Naive thymus-derived CD4-positive, alpha-beta T cell (primary cell): ENCODE measurements at regions not wholly inside any gene's neighbourhood (a gene's known extent, or its start where the extent isn't known, plus 50 kb on each side); places are given as distances from the start of the nearest gene placed in this dataset.

Experiments used
- ATAC-seq: fragments of 150-1000 bp; cut with Tn5 transposase; 2 replicates; pipeline ENCODE4 v1.10.0; 2021; ENCODE audit warnings: mild to moderate bottlenecking, moderate library complexity
- CTCF ChIA-PET: fragments of 350-600 bp; sonication (Branson Sonifier 250); formaldehyde crosslinking; loops from one replicate; lab custom pipeline; 2021; ENCODE audit warnings: antibody characterized with exemption; lab: Charles Lee
- POLR2A ChIA-PET: fragments of 350-600 bp; sonication (Branson Sonifier 250); formaldehyde crosslinking; loops from one replicate; lab custom pipeline; 2021; ENCODE audit warnings: antibody characterized with exemption, inconsistent platforms; lab: Charles Lee
- DNase-seq, 9 donors: peaks; one replicate each; pipeline versions ENCODE4 v3.0.0 to v3.0.0-alpha.2; 2020 to 2022; ENCODE audit warnings: mixed read lengths in 1 of 9
- H3K27ac ChIP-seq: one replicate; pipeline ENCODE4 v1.7.0; 2013; ENCODE audit warnings: mild to moderate bottlenecking, low read depth, low read length, moderate library complexity
- H3K27me3 ChIP-seq, 2 donors: one replicate each; pipeline ENCODE4 v1.7.0; 2013; ENCODE audit warnings: low read length in 2 of 2, mild to moderate bottlenecking in 2 of 2, moderate library complexity in 2 of 2; ENCODE audit not compliant: control insufficient read depth in 2 of 2, insufficient read depth in 2 of 2
- H3K36me3 ChIP-seq, 3 experiments: 1 replicate in 2 of 3; 2 replicates in 1 of 3; pipeline ENCODE4 v1.7.0; 2013; ENCODE audit warnings: low read length in 3 of 3, mild to moderate bottlenecking in 3 of 3, moderate library complexity in 1 of 3; ENCODE audit not compliant: insufficient read depth in 3 of 3, control insufficient read depth in 2 of 3
- H3K4me1 ChIP-seq, 2 donors: one replicate each; pipeline ENCODE4 v1.7.0; 2013; ENCODE audit warnings: low read length in 2 of 2, mild to moderate bottlenecking in 2 of 2, moderate library complexity in 1 of 2; ENCODE audit not compliant: control insufficient read depth in 2 of 2, insufficient read depth in 2 of 2
- H3K4me3 ChIP-seq: 2 replicates; pipeline ENCODE4 v1.7.0; 2013; ENCODE audit warnings: mild to moderate bottlenecking, low read length
- H3K9me3 ChIP-seq, 3 experiments: 1 replicate in 2 of 3; 2 replicates in 1 of 3; pipeline ENCODE4 v1.7.0; 2013; ENCODE audit warnings: low read length in 3 of 3; ENCODE audit not compliant: control insufficient read depth in 2 of 3
- H3K27ac Mint-ChIP-seq, 9 donors: one replicate each; pipeline ENCODE4 v1.8.0; 2020 to 2022; ENCODE audit warnings: mixed read lengths in 9 of 9, mild to moderate bottlenecking in 8 of 9, moderate library complexity in 5 of 9, inconsistent platforms in 2 of 9
- H3K27me3 Mint-ChIP-seq, 5 donors: one replicate each; pipeline ENCODE4 v1.8.0; 2021 to 2022; ENCODE audit warnings: mixed read lengths in 5 of 5, mild to moderate bottlenecking in 1 of 5
- H3K36me3 Mint-ChIP-seq, 5 donors: one replicate each; pipeline ENCODE4 v1.8.0; 2020 to 2022; ENCODE audit warnings: mixed read lengths in 5 of 5, mild to moderate bottlenecking in 3 of 5, inconsistent platforms in 1 of 5
- H3K4me1 Mint-ChIP-seq, 7 donors: one replicate each; pipeline ENCODE4 v1.8.0; 2020 to 2022; ENCODE audit warnings: mixed read lengths in 7 of 7, mild to moderate bottlenecking in 3 of 7, inconsistent platforms in 1 of 7
- H3K4me3 Mint-ChIP-seq, 10 donors: one replicate each; pipeline ENCODE4 v1.8.0; 2020 to 2022; ENCODE audit warnings: mild to moderate bottlenecking in 10 of 10, mixed read lengths in 10 of 10, moderate library complexity in 6 of 10, inconsistent platforms in 2 of 10
- H3K9me3 Mint-ChIP-seq, 11 donors: one replicate each; pipeline ENCODE4 v1.8.0; 2020 to 2022; ENCODE audit warnings: mixed read lengths in 11 of 11, mild to moderate bottlenecking in 4 of 11, inconsistent platforms in 1 of 11, moderate library complexity in 1 of 11
- intact Hi-C, 2 donors: fragments of 100-400 bp; cut with micrococcal nuclease; formaldehyde crosslinking; loops; one replicate each; pipeline ENCODE4 v1.15.1; 2023

GRCh38 chr18:62637807-62638687 is 77.3 kb upstream of the PHLPP1 start:
- Histone ChIP-seq H3K27me3 (no peaks in the 10 kb centered on the region), H3K4me1 (no peaks in the 10 kb centered on the region), H3K4me3 (no peak overlapping the region), H3K36me3 (no peaks in the 10 kb centered on the region), H3K27ac (no peak overlapping the region), H3K9me3 (no peaks in the 10 kb centered on the region)
- Mint-ChIP-seq H3K4me3 (no peak overlapping the region), H3K9me3 (no peaks in the 10 kb centered on the region), H3K27me3 (peaks cover 18 to 30% (median 24%) of the 10 kb centered on the region in 5 donors), H3K27ac (no peak overlapping the region), H3K36me3 (no peaks in the 10 kb centered on the region), H3K4me1 (peaks cover 0 to 14% (median 0%) of the 10 kb centered on the region in 7 donors)
- ChIA-PET CTCF (interaction anchor here (0.7 to 1.0 kb wide), 2 partner anchors 52 to 801 kb away, joined by 3 read pairs; no protein-coding TSS in a partner anchor), POLR2A (no interaction called here)
- intact Hi-C loops: loop anchor here (1.0 to 2.0 kb wide), 5 partner anchors 77 to 801 kb away; partner anchors contain the start of gene PHLPP1 (in 1 of the 2)
- ATAC-seq (peak; percentile 76), DNase-seq (peak; percentile 7 to 49 (median 27))

GRCh38 chr18:62643181-62643580 is 72.2 kb upstream of the PHLPP1 start:
- ChIA-PET CTCF (no interaction called here), POLR2A (no interaction called here)
- Mint-ChIP-seq H3K4me3 (no peak overlapping the region), H3K36me3 (no peaks in the 10 kb centered on the region), H3K4me1 (peaks cover 0 to 8% (median 0%) of the 10 kb centered on the region in 7 donors), H3K27me3 (peaks cover 5 to 14% (median 10%) of the 10 kb centered on the region in 5 donors), H3K27ac (no peak overlapping the region), H3K9me3 (no peaks in the 10 kb centered on the region)
- DNase-seq (no peak), ATAC-seq (no peak)
- no peak overlapping the region for H3K4me3 ChIP-seq
- H3K9me3 ChIP-seq: no peaks in the 10 kb centered on the region
- H3K27me3 ChIP-seq: no peaks in the 10 kb centered on the region
- intact Hi-C loops: no loop called here
- no peaks in the 10 kb centered on the region for H3K4me1 ChIP-seq
- H3K27ac ChIP-seq: no peak overlapping the region
- H3K36me3 ChIP-seq: no peaks in the 10 kb centered on the region

- Histone ChIP-seq H3K27me3 (no peaks in the 10 kb centered on the region), H3K4me3 (no peak overlapping the region), H3K9me3 (no peaks in the 10 kb centered on the region), H3K36me3 (no peaks in the 10 kb centered on the region), H3K27ac (no peak overlapping the region), H3K4me1 (no peaks in the 10 kb centered on the region)
- no peaks in the 10 kb centered on the region for H3K4me1 Mint-ChIP-seq
- DNase-seq: no peak
- H3K27ac Mint-ChIP-seq: no peak overlapping the region
- peaks cover 0 to 15% (median 4%) of the 10 kb centered on the region in 5 donors for H3K27me3 Mint-ChIP-seq
- POLR2A ChIA-PET: no interaction called here
- CTCF ChIA-PET: no interaction called here
- H3K4me3 Mint-ChIP-seq: no peak overlapping the region
- no peak for ATAC-seq
- H3K36me3 Mint-ChIP-seq: no peaks in the 10 kb centered on the region
- intact Hi-C loops: no loop called here
- H3K9me3 Mint-ChIP-seq: no peaks in the 10 kb centered on the region
Measured at GRCh38 chr18:62644773-62645172, 70.6 kb upstream of the PHLPP1 start.

DNA sequence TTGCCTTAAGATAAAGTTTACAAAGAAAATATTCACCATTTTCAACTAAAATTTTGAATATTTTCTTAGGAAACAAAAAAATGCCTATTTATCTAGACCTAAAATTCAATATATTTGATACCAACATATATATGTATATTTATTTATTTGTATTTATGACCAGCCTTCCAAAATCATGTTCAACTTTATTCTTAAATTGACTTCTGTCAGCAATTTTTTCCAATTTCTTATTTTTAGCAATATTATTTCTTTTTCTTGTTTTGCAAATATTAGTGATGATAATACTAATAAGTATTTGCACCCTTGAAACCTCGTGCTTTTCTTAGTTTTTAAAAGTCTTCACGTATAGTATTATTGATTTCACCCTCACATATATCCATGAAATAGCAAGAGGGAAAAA is 68.2 kb upstream of the PHLPP1 start:
- Mint-ChIP-seq H3K36me3 (no peaks in the 10 kb centered on the region), H3K27ac (no peak overlapping the region), H3K9me3 (no peaks in the 10 kb centered on the region), H3K4me3 (no peak overlapping the region), H3K27me3 (peaks cover 0 to 12% (median 7%) of the 10 kb centered on the region in 5 donors), H3K4me1 (peaks cover 0 to 2% (median 0%) of the 10 kb centered on the region in 7 donors)
- ChIA-PET POLR2A (interaction anchor here (0.6 kb wide), 1 partner anchor 14 kb away, joined by 4 read pairs; no protein-coding TSS in a partner anchor), CTCF (no interaction called here)
- intact Hi-C loops: no loop called here
- Histone ChIP-seq H3K9me3 (no peaks in the 10 kb centered on the region), H3K27me3 (no peaks in the 10 kb centered on the region), H3K4me3 (no peak overlapping the region), H3K27ac (no peak overlapping the region), H3K36me3 (no peaks in the 10 kb centered on the region), H3K4me1 (no peaks in the 10 kb centered on the region)
- DNase-seq (no peak), ATAC-seq (no peak)

GRCh38 chr18:62648045-62648678 is 67.2 kb upstream of the PHLPP1 start:
- no peak overlapping the region for H3K4me3 Mint-ChIP-seq
- intact Hi-C loops: no loop called here
- POLR2A ChIA-PET: interaction anchor here (0.6 kb wide), 1 partner anchor 13 kb away, joined by 4 read pairs; no protein-coding TSS in a partner anchor
- DNase-seq (no peak), ATAC-seq (no peak)
- H3K36me3 Mint-ChIP-seq: no peaks in the 10 kb centered on the region
- Histone ChIP-seq H3K4me1 (no peaks in the 10 kb centered on the region), H3K36me3 (no peaks in the 10 kb centered on the region), H3K27me3 (no peaks in the 10 kb centered on the region), H3K9me3 (no peaks in the 10 kb centered on the region), H3K27ac (no peak overlapping the region), H3K4me3 (no peak overlapping the region)
- H3K27me3 Mint-ChIP-seq: peaks cover 0 to 12% (median 7%) of the 10 kb centered on the region in 5 donors
- H3K27ac Mint-ChIP-seq: no peak overlapping the region
- no peaks in the 10 kb centered on the region for H3K9me3 Mint-ChIP-seq
- CTCF ChIA-PET: no interaction called here
- H3K4me1 Mint-ChIP-seq: peaks cover 0 to 2% (median 0%) of the 10 kb centered on the region in 7 donors

DNA sequence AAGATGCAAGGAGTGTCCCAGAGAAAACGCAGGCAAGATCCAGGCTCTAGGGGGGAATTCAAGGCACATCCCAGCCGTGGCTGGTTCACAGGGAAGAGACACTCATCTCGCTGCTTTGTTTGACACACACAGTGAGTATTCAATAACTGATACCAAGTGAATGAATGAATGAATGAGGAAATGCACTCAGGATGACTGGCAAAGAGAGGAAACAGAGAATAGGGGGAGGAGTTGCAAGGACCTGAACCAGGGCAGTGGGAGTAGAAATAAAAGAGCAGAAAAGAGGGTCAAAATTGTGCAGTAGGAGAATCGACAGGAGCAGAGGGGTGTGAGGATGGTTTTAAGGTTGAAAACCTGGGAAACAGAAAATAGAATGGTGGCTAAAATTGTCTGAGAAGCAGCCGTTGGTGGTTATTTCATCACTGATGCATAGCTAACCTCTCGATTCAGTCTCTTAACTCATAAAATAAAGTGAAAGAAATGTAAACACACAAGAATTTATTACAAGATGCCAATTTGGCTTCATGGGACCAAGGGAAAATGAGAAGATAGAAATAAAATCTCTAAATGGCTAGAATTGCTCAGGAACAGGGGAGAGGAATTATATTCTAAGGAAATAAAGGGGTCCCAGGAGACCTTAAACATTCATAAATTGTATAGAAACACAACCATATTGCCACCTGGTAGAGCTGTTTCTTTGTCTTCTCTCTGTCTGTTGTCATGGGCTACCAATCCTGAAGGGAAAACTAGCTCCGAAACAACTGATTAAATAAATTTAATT is 63.9 kb upstream of the PHLPP1 start:
- ChIA-PET POLR2A (no interaction called here), CTCF (no interaction called here)
- no peaks in the 10 kb centered on the region for H3K9me3 Mint-ChIP-seq
- no peaks in the 10 kb centered on the region for H3K36me3 ChIP-seq
- intact Hi-C loops: no loop called here
- no peaks in the 10 kb centered on the region for H3K36me3 Mint-ChIP-seq
- ATAC-seq: no peak
- H3K9me3 ChIP-seq: no peaks in the 10 kb centered on the region
- H3K4me3 ChIP-seq: no peak overlapping the region
- H3K27ac Mint-ChIP-seq: no peak overlapping the region
- H3K27me3 ChIP-seq: no peaks in the 10 kb centered on the region
- peaks cover 0 to 18% (median 7%) of the 10 kb centered on the region in 5 donors for H3K27me3 Mint-ChIP-seq
- no peak for DNase-seq
- H3K27ac ChIP-seq: no peak overlapping the region
- H3K4me1 ChIP-seq: no peaks in the 10 kb centered on the region
- peaks cover 0 to 2% (median 0%) of the 10 kb centered on the region in 7 donors for H3K4me1 Mint-ChIP-seq
- no peak overlapping the region for H3K4me3 Mint-ChIP-seq
